ENCODE measurements at regions not wholly inside any gene's neighbourhood (a gene's known extent, or its start where the extent isn't known, plus 50 kb on each side); places are given as distances from the start of the nearest gene placed in this dataset.
"Not testable (repeated sequence)": the region's sequence is repeated elsewhere in the genome, so short reads cannot be mapped to it uniquely, and the experiment has no call there.

GRCh38 chr5:67896311-67896929 lies 319.1 kb upstream of the PIK3R1 start (continued):
- TF ChIP-seq USF1 (IDR thresholded peaks at IDR 0.05; ENCODE audit: borderline replicate concordance, low read depth): no peak
- TF ChIP-seq SIN3A (IDR thresholded peaks at IDR 0.05; ENCODE audit: borderline replicate concordance, low read depth, low read length): no peak
- no peak for TF ChIP-seq NFIC (IDR thresholded peaks at IDR 0.05; ENCODE audit: borderline replicate concordance)
- no peak for TF ChIP-seq ELF1 (IDR thresholded peaks at IDR 0.05)
- no peak for TF ChIP-seq CHD2 (IDR thresholded peaks at IDR 0.05; ENCODE audit: low read length, partially characterized antibody)

GRCh38 chr5:67889870-67890269 lies 325.7 kb upstream of the PIK3R1 start:
- H3F3A ChIP-seq (replicated peaks; ENCODE audit: insufficient read depth); POLR2A ChIA-PET; H3K27me3 ChIP-seq (ENCODE audit: insufficient read depth); H3K4me3 ChIP-seq (ENCODE audit: low read depth in 2 of 2, low read length in 1 of 2); DNase-seq; H3K4me2 ChIP-seq; H3K9me3 ChIP-seq; H4K20me1 ChIP-seq (ENCODE audit: insufficient read depth); H3K79me2 ChIP-seq (ENCODE audit: insufficient read depth); H3K4me1 ChIP-seq (ENCODE audit: control insufficient read depth in 1 of 2, insufficient read depth in 2 of 2, low read depth in 1 of 2, low read length in 1 of 2); H3K9me2 ChIP-seq; H3K36me3 ChIP-seq (replicated peaks in 1 of 2; ENCODE audit: control insufficient read depth in 1 of 2, insufficient read depth in 2 of 2, low read length in 1 of 2); H3K9ac ChIP-seq; CTCF ChIA-PET; H3K27ac ChIP-seq (ENCODE audit: low read depth in 2 of 2, low read length in 1 of 2); H2AFZ ChIP-seq (ENCODE audit: low read depth): not testable (repeated sequence)
- no CpG with 5 or more reads among the region's 15 CpGs for WGBS (ENCODE audit: low lambda C conversion rate)

- POLR2A ChIA-PET: no interaction called here
- CTCF ChIA-PET: interaction anchor here (0.8 kb wide), 1 partner anchor 13 kb away, joined by 3 read pairs; no protein-coding TSS in a partner anchor
Measured at GRCh38 chr5:67887748-67888161, 327.8 kb upstream of the PIK3R1 start.

More at GRCh38 chr5:67887748-67888161, 327.8 kb upstream of the PIK3R1 start:
- Histone ChIP-seq H3F3A (replicated peaks; ENCODE audit: insufficient read depth) (no peaks in the 10 kb centered on the region), H4K20me1 (ENCODE audit: insufficient read depth) (no peaks in the 10 kb centered on the region), H3K9me2 (no peaks in the 10 kb centered on the region), H3K4me2 (no peak overlapping the region), H3K27ac (ENCODE audit: low read depth in 2 of 2, low read length in 1 of 2) (no peak overlapping the region), H3K27me3 (ENCODE audit: insufficient read depth) (no peaks in the 10 kb centered on the region), H3K4me3 (ENCODE audit: low read depth in 2 of 2, low read length in 1 of 2) (no peak overlapping the region), H3K9ac (no peak overlapping the region), H3K79me2 (ENCODE audit: insufficient read depth) (no peaks in the 10 kb centered on the region), H2AFZ (ENCODE audit: low read depth) (no peak overlapping the region), H3K9me3 (no peaks in the 10 kb centered on the region), H3K4me1 (ENCODE audit: control insufficient read depth in 1 of 2, insufficient read depth in 2 of 2, low read depth in 1 of 2, low read length in 1 of 2) (no peaks in the 10 kb centered on the region), H3K36me3 (replicated peaks in 1 of 2; ENCODE audit: control insufficient read depth in 1 of 2, insufficient read depth in 2 of 2, low read length in 1 of 2) (no peaks in the 10 kb centered on the region)
- no peak for DNase-seq
- TF ChIP-seq IRF3 (IDR thresholded peaks at IDR 0.05; ENCODE audit: low read depth, low read length) (no peak), TEAD4 (IDR thresholded peaks at IDR 0.05; ENCODE audit: borderline replicate concordance, insufficient read depth) (no peak), GABPA (IDR thresholded peaks at IDR 0.05; ENCODE audit: low read depth) (no peak)
- WGBS (ENCODE audit: low lambda C conversion rate): 48% methylated on average over 1 of the region's 1 CpG
